Inflammatory macrophage treated with lipopolysaccharide for 4 hours (primary cell): ENCODE measurements at regions not wholly inside any gene's neighbourhood (a gene's known extent, or its start where the extent isn't known, plus 50 kb on each side); places are given as distances from the start of the nearest gene placed in this dataset.
"Not testable (repeated sequence)": the region's sequence is repeated elsewhere in the genome, so short reads cannot be mapped to it uniquely, and the experiment has no call there.

Source experiments
- DNase-seq: peaks from one replicate; pipeline ENCODE4 v3.0.0-alpha.2; 2020

GRCh38 chr7:56291-56913 lies 136.0 kb upstream of the FAM20C start:
- no peak for DNase-seq

DNA sequence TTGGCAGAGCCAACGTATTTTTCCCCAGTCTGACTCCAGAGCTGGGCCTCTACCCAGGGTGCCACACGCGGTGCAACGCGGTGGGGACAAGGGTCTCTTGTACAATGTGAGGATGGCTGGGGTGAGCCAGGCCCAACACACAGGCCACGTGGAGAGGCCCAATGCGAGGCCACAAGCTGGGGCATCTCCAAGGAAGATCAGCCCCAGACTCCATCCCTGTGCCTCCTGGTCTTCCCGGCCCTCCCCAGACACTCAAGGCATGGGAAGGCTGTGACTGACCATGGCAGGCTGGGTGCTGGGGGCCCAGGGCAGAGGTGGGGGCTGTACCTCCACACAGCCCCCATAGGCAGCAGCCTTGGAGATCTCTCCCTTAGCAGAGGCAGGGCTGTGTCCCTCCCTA lies 135.3 kb upstream of the FAM20C start:
- no peak for DNase-seq

DNA sequence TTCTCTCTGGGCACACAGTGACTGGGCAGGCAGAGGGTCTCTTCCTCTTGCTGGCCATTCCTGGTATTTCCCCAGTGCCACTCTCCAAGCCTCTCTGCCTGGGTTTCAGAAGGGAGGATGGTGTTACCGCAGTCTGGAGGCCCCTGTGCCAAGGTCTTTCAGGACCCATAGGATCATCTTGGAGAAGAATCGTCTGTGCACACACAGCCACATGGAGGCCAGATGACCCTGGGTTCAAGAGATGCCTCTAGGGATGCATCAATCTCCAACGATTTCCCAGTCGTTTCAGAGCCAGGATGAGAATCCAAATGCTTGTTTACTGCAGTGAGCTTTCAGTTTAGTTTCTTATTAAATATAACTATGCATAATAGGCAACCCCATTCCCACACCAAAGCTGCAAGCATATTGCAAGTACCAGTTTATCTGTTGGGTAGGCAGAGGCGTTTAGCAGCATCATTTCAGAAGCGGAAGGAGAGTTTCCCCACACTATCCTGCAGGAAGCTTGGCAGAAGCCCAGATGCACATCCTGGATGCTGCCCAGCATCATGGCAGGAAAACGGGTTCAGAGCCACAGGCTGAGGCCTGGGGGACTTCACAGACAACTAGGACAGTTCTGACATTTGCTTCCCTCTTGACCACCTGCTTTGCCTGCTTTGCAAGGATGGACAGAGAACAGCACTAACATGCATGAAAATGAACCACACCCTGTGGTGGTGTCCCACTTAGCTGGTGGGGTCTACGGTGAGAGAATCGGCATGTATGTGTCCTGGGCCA lies 134.7 kb upstream of the FAM20C start:
- peak; percentile 19 for DNase-seq

DNA sequence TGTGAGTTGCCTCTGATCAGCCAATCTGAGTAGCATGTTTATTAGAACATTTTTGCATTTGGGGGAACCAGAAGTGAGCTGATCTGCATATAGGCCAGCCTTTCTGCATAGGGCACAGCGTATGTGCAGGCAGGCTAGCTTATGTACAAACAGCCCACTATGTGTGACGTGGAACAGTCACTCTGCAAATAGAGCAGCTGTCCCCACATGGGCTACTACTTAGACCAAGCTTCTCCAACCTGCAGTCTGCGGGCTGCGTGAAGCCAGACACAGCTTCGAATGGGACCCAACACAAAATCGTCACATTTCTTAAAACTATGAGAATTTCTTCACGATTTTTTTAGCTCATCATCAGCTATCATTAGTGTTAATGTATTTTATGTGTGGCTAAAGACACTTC lies 134.1 kb upstream of the FAM20C start:
- DNase-seq: no peak

- DNase-seq: no peak
These were observed 133.0 kb upstream of the FAM20C start for GRCh38 chr7:59079-60016.

DNA sequence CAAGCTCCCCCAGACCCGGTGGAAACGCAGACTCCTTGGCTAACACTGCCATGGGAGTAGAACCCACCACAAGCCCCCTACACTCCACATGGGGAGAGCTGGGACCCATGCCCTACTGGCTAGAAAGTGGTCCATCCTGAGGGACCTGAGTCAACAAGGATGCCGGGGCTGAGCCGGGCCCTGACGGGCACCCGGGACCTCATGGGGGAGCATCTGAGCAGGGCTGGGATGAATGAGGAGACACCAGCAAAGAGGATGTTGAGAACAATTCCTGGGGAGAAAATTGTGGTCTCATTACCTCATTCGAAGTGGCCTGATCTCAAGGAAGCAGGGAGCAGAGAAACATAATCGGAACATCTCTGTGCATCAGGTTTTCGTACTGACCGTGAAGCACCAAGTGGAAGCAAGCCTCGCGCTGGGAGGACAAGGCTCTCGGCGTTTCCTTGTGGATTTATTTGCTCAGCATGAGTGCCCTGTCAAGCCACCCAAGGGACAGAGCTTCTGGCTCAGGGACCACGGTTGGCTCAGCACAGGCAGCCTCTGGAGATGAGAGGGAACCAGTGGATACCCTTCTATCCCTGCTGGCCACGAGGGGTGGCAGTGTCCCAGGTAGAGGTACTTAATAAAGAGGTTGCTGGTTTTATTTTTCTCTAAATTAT lies 132.2 kb upstream of the FAM20C start:
- no peak for DNase-seq

DNA sequence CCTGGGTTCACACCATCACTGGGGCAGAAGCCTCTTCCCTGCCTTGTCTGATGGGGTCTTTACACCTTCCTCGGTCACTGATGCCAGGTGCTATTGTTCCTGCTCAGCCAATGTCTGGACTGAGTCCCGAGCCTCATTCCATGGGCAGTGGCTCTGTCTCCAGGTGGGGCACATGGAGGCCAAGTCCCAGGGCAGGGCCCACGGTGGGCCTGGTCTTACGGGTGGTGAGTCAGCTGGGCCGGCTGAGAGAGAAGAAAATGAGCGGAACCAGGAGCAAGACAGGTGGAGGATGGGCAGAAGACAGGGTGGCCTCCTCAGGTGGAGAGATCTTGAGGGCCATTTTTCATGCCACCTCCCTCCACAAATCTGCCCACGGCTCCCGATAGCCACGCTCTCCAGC lies 131.7 kb upstream of the FAM20C start:
- no peak for DNase-seq

DNA sequence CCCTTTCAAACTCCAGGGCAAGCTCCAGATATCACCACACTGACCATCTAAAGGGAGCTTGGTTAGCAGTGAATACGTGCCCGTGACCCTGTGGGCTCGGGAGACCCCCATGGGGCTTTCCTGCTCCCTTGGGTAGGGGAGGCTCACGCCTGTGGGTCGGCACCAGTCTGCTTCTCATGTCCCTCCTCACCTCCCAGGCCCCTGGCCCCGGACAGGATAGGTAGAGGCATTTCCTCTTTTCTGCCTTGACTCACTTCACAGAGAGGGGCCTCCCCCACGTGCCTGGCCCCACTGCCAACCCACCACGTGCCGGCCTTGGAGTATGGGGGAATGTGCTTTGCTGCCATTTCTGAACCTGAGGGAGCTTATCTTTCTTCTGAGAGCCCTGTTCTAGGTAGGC lies 131.3 kb upstream of the FAM20C start:
- DNase-seq: peak; percentile 13

GRCh38 chr7:61576-62360 lies 130.6 kb upstream of the FAM20C start:
- DNase-seq: no peak

- DNase-seq: no peak
These were observed 129.8 kb upstream of the FAM20C start for GRCh38 chr7:62361-63116.

DNA sequence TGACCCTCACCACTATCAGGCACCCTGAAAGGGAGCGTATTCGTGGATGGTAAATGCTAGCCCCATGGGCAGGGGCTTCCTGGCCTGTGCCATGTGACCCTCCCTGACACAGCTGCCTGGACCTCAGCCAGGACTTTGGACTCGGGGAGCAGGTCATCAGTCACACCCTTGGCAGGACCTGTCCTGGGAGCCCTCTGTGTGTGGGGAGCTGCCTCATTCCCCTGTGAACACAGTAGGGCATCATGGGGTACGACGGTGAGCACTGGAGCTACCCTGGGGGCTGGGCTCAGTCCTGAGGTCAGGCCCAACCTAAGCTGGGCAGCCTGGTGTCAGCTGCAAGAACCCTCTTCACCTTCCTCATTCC lies 129.3 kb upstream of the FAM20C start:
- no peak for DNase-seq

DNA sequence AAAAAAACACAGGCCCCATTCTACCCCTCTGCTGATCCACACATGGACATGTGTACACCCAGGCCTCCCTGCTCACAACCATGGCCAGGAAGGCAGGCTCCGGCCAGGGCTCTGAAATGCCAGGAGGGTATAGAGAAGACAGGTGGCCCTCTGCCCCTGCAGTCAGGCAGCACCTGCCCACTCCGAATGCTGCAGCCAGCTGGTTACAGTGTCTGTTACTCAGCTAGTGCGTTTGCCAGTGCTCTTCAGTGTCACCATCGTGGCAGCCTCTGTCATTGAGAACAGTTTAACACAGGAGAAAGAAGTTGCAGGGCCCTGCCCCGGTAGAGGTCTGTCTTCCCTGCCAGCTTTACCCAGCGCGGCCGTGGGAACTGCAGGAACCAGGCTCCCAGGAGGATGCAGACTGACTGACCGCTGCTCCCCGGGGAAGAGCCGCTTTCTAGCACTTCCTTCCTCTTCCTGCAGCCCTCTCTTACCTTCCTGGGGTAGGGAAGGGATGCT lies 128.8 kb upstream of the FAM20C start:
- DNase-seq: no peak

DNA sequence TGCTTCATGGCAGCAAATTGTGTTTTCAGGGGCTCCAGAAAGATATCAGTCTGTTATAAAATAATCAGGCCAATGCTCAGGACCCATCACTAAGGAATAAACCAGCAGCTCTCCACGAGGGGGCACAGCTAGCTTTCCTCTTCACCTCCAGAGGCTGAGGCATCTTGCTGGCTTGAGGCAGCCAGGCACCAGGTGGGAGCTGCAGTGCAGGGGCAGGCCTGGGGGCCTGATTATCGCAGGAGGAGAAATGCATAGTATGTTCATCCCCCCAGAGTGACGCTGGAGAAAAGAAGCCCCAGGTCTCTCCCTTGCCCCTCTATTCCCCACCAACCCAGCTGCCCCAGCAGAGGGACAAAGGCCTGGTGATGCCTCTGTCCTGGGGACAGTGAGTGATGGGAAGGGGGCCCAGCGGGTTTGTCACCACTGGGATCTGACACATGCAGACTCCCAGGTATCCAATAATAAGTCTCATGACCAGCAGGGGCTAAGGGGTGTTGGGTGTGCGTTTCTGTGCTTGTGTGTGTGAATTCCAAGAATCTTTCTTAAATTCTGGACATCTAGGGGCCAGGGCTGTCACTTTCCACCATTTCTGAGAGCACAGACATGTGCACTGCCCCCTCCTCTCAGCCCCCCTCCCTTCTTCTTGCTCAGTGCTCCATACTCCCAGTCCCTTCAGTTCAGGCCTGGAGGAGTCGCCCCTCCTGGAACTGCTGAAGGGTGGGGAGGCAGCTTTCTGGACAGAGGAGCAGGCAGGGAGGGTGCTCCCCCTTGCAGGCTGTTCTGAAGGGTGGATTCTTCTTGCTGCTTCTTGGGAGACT lies 128.1 kb upstream of the FAM20C start:
- DNase-seq: peak; percentile 63

DNA sequence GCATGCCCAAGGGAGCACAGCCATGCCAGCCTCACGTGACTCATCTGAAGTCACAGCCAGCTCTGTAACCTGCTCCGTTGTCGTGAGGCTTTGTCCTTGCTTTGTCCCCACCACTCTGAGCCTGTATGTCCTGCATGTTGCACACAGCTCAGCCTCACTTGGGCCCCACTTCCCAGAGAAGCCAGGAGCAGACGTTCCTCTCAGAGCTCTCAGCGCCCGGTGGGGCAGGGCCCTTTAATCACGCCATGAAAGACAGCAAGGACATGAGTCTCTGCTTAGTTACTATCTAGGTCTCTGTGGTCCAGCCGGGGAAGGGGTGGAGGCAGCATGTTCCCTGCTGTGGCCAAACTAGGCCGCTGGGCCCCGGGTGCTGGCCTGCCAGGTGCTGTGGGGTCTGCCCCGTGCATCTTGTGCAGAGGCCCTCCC lies 127.4 kb upstream of the FAM20C start:
- DNase-seq: no peak

DNA sequence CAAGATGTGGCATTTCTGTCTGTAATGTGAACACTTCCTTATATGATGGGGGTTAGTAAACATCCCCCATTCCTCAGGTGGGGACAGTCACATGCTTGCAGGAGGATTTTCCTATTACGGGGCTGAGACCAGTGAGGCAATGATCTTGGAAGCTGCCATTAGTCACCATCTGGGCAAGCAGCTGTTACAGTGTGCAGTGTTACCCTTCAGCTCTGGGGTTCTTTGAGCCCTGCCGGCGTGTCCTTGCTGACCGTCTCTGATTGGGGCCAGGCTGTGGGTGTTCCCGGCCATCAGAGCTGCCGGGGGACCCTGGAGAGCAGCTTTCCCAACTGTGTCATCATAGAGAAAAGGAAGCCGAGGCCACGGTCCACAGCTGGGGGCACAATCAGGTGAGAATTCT lies 126.8 kb upstream of the FAM20C start:
- no peak for DNase-seq

GRCh38 chr7:66296-66695 lies 126.1 kb upstream of the FAM20C start:
- no peak for DNase-seq

DNA sequence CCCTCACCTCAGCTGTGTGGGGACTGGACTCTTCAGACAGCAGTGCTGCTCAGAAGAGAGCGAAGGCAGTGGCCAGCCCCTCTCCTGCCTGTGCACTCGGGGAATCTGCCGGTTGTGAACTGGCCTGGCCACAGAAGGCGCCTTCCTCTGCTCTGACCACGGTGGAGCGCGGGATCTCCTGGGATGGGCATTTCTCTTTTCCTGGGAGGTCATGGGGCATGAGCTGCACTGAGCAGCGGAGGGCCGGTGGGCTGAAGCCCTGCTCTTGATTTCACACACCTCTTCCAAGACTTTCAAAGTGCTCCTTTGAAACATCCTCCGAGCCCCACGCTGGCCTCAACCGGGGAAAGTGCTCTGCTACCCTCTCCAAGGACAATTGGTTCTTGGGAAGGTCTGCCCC lies 125.6 kb upstream of the FAM20C start:
- no peak for DNase-seq

GRCh38 chr7:67661-68395 lies 124.5 kb upstream of the FAM20C start:
- DNase-seq: no peak

DNA sequence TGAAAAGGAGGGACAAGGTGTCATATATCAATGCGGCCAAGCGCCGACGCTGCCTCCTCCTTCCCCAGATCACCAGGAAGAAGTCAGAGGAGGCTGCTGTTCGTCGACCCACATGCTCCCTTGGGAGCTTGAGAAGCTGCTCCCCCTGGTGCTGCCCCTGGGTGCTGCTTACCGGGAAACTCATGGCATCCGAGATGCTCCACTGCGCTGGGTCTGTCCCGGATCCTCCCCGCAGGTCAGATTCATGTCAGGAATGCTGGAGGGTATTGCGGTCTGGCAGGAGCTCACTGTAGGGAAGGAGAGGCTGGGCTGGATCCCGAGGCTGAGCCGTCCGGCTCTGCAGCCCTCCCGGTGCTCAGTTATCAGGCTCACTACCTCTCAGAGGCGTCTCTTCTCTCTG lies 123.7 kb upstream of the FAM20C start:
- no peak for DNase-seq

DNA sequence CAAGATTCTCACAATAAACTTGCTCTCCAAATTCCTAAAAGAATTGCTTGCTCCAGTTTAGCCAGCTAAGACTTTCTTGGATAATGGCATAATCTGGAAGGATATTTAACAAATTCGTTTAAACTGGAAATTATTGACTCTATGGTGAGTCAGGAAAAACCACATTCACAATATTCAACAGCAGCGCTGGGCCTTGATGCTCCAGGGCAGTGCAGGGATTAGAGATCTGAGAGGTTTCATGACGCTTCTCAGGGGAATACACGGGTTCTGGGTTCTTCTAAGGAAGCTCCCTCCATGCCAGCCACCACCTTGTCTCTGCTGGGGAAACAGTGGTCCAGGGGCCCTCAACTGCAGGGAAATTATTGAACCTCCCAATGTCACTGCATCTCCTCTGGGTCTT lies 123.3 kb upstream of the FAM20C start:
- DNase-seq: not testable (repeated sequence)
